CD14-positive monocyte (primary cell): ENCODE measurements at regions not wholly inside any gene's neighbourhood (a gene's known extent, or its start where the extent isn't known, plus 50 kb on each side); places are given as distances from the start of the nearest gene placed in this dataset.

Experiments used
- DNase-seq, 3 donors: peaks; one replicate each; pipeline ENCODE4 v3.0.0-alpha.2; 2011 to 2022
- H2AFZ ChIP-seq: 2 replicates; pipeline ENCODE4 v1.6.0; 2012; ENCODE audit warnings: mild to moderate bottlenecking, low read depth, low read length, inconsistent platforms; ENCODE audit not compliant: insufficient read depth, poor library complexity, severe bottlenecking
- H3K27ac ChIP-seq, 2 donors: 1 replicate in 1 of 2; 2 replicates in 1 of 2; pipeline ENCODE4 v1.5.1; 2012 to 2013; ENCODE audit warnings: low read length in 2 of 2, control low read depth in 1 of 2, inconsistent platforms in 1 of 2, low read depth in 1 of 2, mild to moderate bottlenecking in 1 of 2
- H3K27me3 ChIP-seq, 2 donors: one replicate each; pipeline versions ENCODE4 v1.6.0 to v1.6.1; 2011 to 2013; ENCODE audit warnings: low read length in 2 of 2; ENCODE audit not compliant: control insufficient read depth in 2 of 2, insufficient read depth in 2 of 2
- H3K36me3 ChIP-seq, 2 donors: replicated peaks in 1 of 2; 1 replicate in 1 of 2; 2 replicates in 1 of 2; pipeline versions ENCODE4 v1.5.1 to v1.6.1; 2012 to 2013; ENCODE audit warnings: low read length in 2 of 2, control low read depth in 1 of 2, inconsistent platforms in 1 of 2, mild to moderate bottlenecking in 1 of 2; ENCODE audit not compliant: insufficient read depth in 2 of 2, control insufficient read depth in 1 of 2
- H3K4me1 ChIP-seq, 2 donors: 1 replicate in 1 of 2; 2 replicates in 1 of 2; pipeline versions ENCODE4 v1.5.1 to v1.6.1; 2012 to 2013; ENCODE audit warnings: low read length in 2 of 2, control low read depth in 1 of 2, inconsistent platforms in 1 of 2, mild to moderate bottlenecking in 1 of 2, moderate library complexity in 1 of 2; ENCODE audit not compliant: insufficient read depth in 2 of 2, control insufficient read depth in 1 of 2
- H3K4me2 ChIP-seq: replicated peaks from 2 replicates; pipeline ENCODE3; 2012; ENCODE audit warnings: low read length, moderate library complexity, mild to moderate bottlenecking; ENCODE audit not compliant: poor library complexity, severe bottlenecking; ENCODE audit errors: extremely low read depth
- H3K4me3 ChIP-seq, 3 experiments: fragments of 200-600 bp in 1 of 3; sonication (generic) in 1 of 3; replicated peaks in 1 of 3; 1 replicate in 2 of 3; 2 replicates in 1 of 3; pipeline ENCODE4 v1.5.1; 2011 to 2013; ENCODE audit warnings: low read length in 3 of 3, mild to moderate bottlenecking in 3 of 3, control low read depth in 2 of 3, low read depth in 2 of 3, inconsistent platforms in 1 of 3, moderate library complexity in 1 of 3
- H3K79me2 ChIP-seq: 2 replicates; pipeline ENCODE4 v1.6.0; 2012; ENCODE audit warnings: mild to moderate bottlenecking, control low read depth, inconsistent platforms, low read length, moderate library complexity; ENCODE audit not compliant: insufficient read depth
- H3K9ac ChIP-seq: 2 replicates; pipeline ENCODE4 v1.6.0; 2017; ENCODE audit warnings: low read length, mild to moderate bottlenecking; ENCODE audit not compliant: insufficient read depth, poor library complexity, severe bottlenecking
- H3K9me3 ChIP-seq, 2 donors: replicated peaks in 1 of 2; 1 replicate in 1 of 2; 2 replicates in 1 of 2; pipeline versions ENCODE4 v1.5.1 to v1.6.1; 2012 to 2013; ENCODE audit warnings: low read length in 2 of 2, control low read depth in 1 of 2; ENCODE audit not compliant: control insufficient read depth in 1 of 2, insufficient read depth in 1 of 2
- H4K20me1 ChIP-seq: 2 replicates; pipeline ENCODE4 v1.6.0; 2012; ENCODE audit warnings: mild to moderate bottlenecking, low read length, control low read depth, moderate library complexity; ENCODE audit not compliant: insufficient read depth
- H3K27ac Mint-ChIP-seq, 7 donors: one replicate each; pipeline ENCODE4 v1.8.0; 2020; ENCODE audit warnings: mild to moderate bottlenecking in 7 of 7, mixed read lengths in 7 of 7, moderate library complexity in 6 of 7, inconsistent platforms in 2 of 7
- H3K27me3 Mint-ChIP-seq, 3 donors: one replicate each; pipeline ENCODE4 v1.8.0; 2021 to 2022; ENCODE audit warnings: low read depth in 3 of 3, mild to moderate bottlenecking in 3 of 3, mixed read lengths in 3 of 3, moderate library complexity in 3 of 3, inconsistent platforms in 1 of 3
- H3K36me3 Mint-ChIP-seq, 2 donors: one replicate each; pipeline ENCODE4 v1.8.0; 2020; ENCODE audit warnings: mixed read lengths in 2 of 2, inconsistent platforms in 1 of 2, mild to moderate bottlenecking in 1 of 2
- H3K4me1 Mint-ChIP-seq: one replicate; pipeline ENCODE4 v1.8.0; 2020; ENCODE audit warnings: mild to moderate bottlenecking, mixed read lengths
- H3K4me3 Mint-ChIP-seq, 2 donors: one replicate each; pipeline ENCODE4 v1.8.0; 2020; ENCODE audit warnings: mild to moderate bottlenecking in 2 of 2, mixed read lengths in 2 of 2, moderate library complexity in 1 of 2
- H3K9me3 Mint-ChIP-seq, 7 donors: one replicate each; pipeline ENCODE4 v1.8.0; 2020 to 2022; ENCODE audit warnings: mixed read lengths in 7 of 7, mild to moderate bottlenecking in 6 of 7, moderate library complexity in 6 of 7, inconsistent platforms in 2 of 7
- CTCF ChIP-seq: fragments of 200-600 bp; IDR thresholded peaks from one replicate; pipeline ENCODE4 v1.8.0; 2022; ENCODE audit warnings: antibody characterized with exemption, mild to moderate bottlenecking
- WGBS: methylation state at CpG from one replicate; pipeline ENCODE4 v1.1.5; 2013; ENCODE audit warnings: missing lambda C conversion rate; ENCODE audit not compliant: insufficient coverage; 5-methylcytosine and 5-hydroxymethylcytosine counted together
- intact Hi-C, 2 donors: fragments of 100-400 bp; cut with micrococcal nuclease; formaldehyde crosslinking; loops; one replicate each; pipeline versions ENCODE4 v1.15.0 to v1.15.1; 2023

DNA sequence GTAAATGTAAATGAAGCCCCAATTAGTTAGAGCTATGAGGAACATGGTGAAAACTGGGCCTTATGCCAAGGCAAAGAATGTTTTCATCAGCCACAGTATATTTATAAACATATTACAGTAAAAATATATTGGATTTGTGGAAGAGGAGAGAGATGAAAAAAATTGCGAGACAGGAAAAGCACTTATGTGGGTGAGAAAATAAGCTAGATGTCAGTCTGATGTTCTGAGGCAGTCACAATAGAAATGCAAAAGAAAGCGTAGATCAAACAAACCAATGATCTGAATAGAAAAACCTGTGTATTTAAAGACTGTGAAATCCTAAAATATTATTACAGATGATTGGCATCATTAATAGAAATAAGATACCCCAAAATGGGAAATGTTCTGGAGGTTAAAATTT, 1332.5 kb downstream of the SLITRK5 start:
- Mint-ChIP-seq H3K27ac (no peak overlapping the region), H3K36me3 (no peaks in the 10 kb centered on the region), H3K27me3 (no peaks in the 10 kb centered on the region), H3K4me3 (no peak overlapping the region), H3K9me3 (peaks cover 0 to 5% (median 0%) of the 10 kb centered on the region in 7 donors), H3K4me1 (no peaks in the 10 kb centered on the region)
- TF ChIP-seq CTCF: no peak
- no peak for DNase-seq
- Histone ChIP-seq H3K79me2 (no peaks in the 10 kb centered on the region), H2AFZ (no peak overlapping the region), H3K4me1 (no peaks in the 10 kb centered on the region), H3K27me3 (no peaks in the 10 kb centered on the region), H3K9ac (no peak overlapping the region), H3K36me3 (no peaks in the 10 kb centered on the region), H3K4me3 (no peak overlapping the region), H4K20me1 (no peaks in the 10 kb centered on the region), H3K27ac (no peak overlapping the region), H3K9me3 (no peaks in the 10 kb centered on the region), H3K4me2 (no peak overlapping the region)
- intact Hi-C loops: no loop called here
- WGBS: no CpG with 5 or more reads among the region's 2 CpGs

DNA sequence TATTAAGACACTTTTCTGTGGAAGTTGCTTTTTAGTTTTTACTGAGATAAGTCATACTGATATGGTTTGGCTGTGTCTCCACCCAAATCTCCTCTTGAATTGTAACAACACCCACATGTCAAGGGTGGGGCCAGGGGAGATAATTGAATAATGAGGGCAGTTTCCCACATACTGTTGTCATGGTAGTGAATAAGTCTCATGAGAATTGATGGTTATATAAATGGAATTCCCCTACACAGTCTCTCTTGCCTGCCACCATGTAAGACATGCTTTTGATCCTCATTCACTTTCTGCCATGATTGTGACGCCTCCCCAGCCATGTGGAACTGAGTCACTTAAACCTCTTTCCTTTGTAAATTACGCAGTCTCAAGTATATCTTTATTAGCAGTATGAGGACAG, 1340.4 kb downstream of the SLITRK5 start:
- Mint-ChIP-seq H3K27me3 (no peaks in the 10 kb centered on the region), H3K36me3 (no peaks in the 10 kb centered on the region), H3K4me3 (no peak overlapping the region), H3K9me3 (peaks cover 0 to 5% (median 0%) of the 10 kb centered on the region in 7 donors), H3K27ac (no peak overlapping the region), H3K4me1 (no peaks in the 10 kb centered on the region)
- H3K27ac ChIP-seq: no peak overlapping the region
- DNase-seq: no peak
- H4K20me1 ChIP-seq: no peaks in the 10 kb centered on the region
- H3K36me3 ChIP-seq: no peaks in the 10 kb centered on the region
- no peak overlapping the region for H3K4me3 ChIP-seq
- H3K79me2 ChIP-seq: no peaks in the 10 kb centered on the region
- no peak for TF ChIP-seq CTCF
- no peaks in the 10 kb centered on the region for H3K27me3 ChIP-seq
- no peak overlapping the region for H2AFZ ChIP-seq
- intact Hi-C loops: no loop called here
- H3K4me1 ChIP-seq: no peaks in the 10 kb centered on the region
- no peak overlapping the region for H3K4me2 ChIP-seq
- H3K9ac ChIP-seq: no peak overlapping the region
- WGBS: no CpG with 5 or more reads among the region's 2 CpGs
- H3K9me3 ChIP-seq: no peaks in the 10 kb centered on the region
